Calu3 (cell line): ENCODE measurements at regions not wholly inside any gene's neighbourhood (a gene's known extent, or its start where the extent isn't known, plus 50 kb on each side); places are given as distances from the start of the nearest gene placed in this dataset.

Source experiments
- BruUV-seq: library from RNA; stranded (reverse); fragments of 400-500 nt; replicated peaks from 2 replicates; lab custom pipeline; 2021; lab: Mats Ljungman, UMichigan
- CTCF ChIA-PET: fragments of 300-600 bp; sonication (Branson Sonifier 250); formaldehyde crosslinking; loops from one replicate; lab custom pipeline; 2022; ENCODE audit warnings: antibody characterized with exemption; lab: Charles Lee
- DNase-seq: peaks from one replicate; pipeline ENCODE4 v3.0.0; 2022
- H3K27ac Mint-ChIP-seq: one replicate; pipeline ENCODE4 v1.8.0; 2022; ENCODE audit warnings: mixed read lengths; ENCODE audit not compliant: unreplicated experiment
- H3K27me3 Mint-ChIP-seq: one replicate; pipeline ENCODE4 v1.8.0; 2022; ENCODE audit warnings: mixed read lengths; ENCODE audit not compliant: unreplicated experiment
- H3K36me3 Mint-ChIP-seq: one replicate; pipeline ENCODE4 v1.8.0; 2022; ENCODE audit warnings: mild to moderate bottlenecking, moderate library complexity, mixed read lengths; ENCODE audit not compliant: insufficient read depth, unreplicated experiment
- H3K4me1 Mint-ChIP-seq: one replicate; pipeline ENCODE4 v1.8.0; 2022; ENCODE audit warnings: mild to moderate bottlenecking, low read depth, mixed read lengths; ENCODE audit not compliant: unreplicated experiment
- H3K4me3 Mint-ChIP-seq: one replicate; pipeline ENCODE4 v1.8.0; 2022; ENCODE audit warnings: mild to moderate bottlenecking, low read depth, moderate library complexity, mixed read lengths; ENCODE audit not compliant: unreplicated experiment
- H3K9me3 Mint-ChIP-seq: one replicate; pipeline ENCODE4 v1.8.0; 2022; ENCODE audit warnings: low read depth, mixed read lengths; ENCODE audit not compliant: unreplicated experiment
- CTCF ChIP-seq: fragments of 200-600 bp; IDR thresholded peaks from one replicate; pipeline ENCODE4 v1.8.0; 2022; ENCODE audit warnings: antibody characterized with exemption; ENCODE audit not compliant: unreplicated experiment
- intact Hi-C: fragments of 100-400 bp; cut with micrococcal nuclease; formaldehyde crosslinking; loops from one replicate; pipeline ENCODE4 v1.10.0; 2022; ENCODE audit not compliant: unreplicated experiment

GRCh38 chr1:189983166-189983890, 494.3 kb downstream of the BRINP3 start:
- no peaks in the 10 kb centered on the region for H3K36me3 Mint-ChIP-seq
- H3K4me1 Mint-ChIP-seq = peaks cover 37% of the 10 kb centered on the region
- no peaks in the 10 kb centered on the region for H3K27me3 Mint-ChIP-seq
- DNase-seq = no peak
- H3K9me3 Mint-ChIP-seq = peaks cover 2% of the 10 kb centered on the region
- no peak overlapping the region for H3K4me3 Mint-ChIP-seq
- no peak overlapping the region for H3K27ac Mint-ChIP-seq
- no TSS peak for BruUV-seq
- intact Hi-C loops = no loop called here
- CTCF ChIA-PET = no interaction called here
- no peak for TF ChIP-seq CTCF

GRCh38 chr1:189986516-189986915, 491.1 kb downstream of the BRINP3 start:
- DNase-seq = no peak
- Mint-ChIP-seq H3K27me3 (no peaks in the 10 kb centered on the region), H3K36me3 (no peaks in the 10 kb centered on the region), H3K4me3 (no peak overlapping the region), H3K9me3 (no peaks in the 10 kb centered on the region), H3K27ac (peak overlapping the region; percentile 13), H3K4me1 (peaks cover 37% of the 10 kb centered on the region)
- no peak for TF ChIP-seq CTCF
- intact Hi-C loops = no loop called here
- CTCF ChIA-PET = no interaction called here
- BruUV-seq = no TSS peak

- Mint-ChIP-seq H3K9me3 (peaks cover 4% of the 10 kb centered on the region), H3K4me1 (peaks cover 37% of the 10 kb centered on the region), H3K27ac (no peak overlapping the region), H3K27me3 (no peaks in the 10 kb centered on the region), H3K4me3 (no peak overlapping the region), H3K36me3 (no peaks in the 10 kb centered on the region)
- no peak for DNase-seq
- CTCF ChIA-PET = interaction anchor here (0.7 to 0.9 kb wide), 2 partner anchors 32 to 104 kb away, joined by 3 read pairs; no protein-coding TSS in a partner anchor
- TF ChIP-seq CTCF = no peak
- BruUV-seq = no TSS peak
- intact Hi-C loops = no loop called here
Observed at GRCh38 chr1:189987509-189987908, 490.2 kb downstream of the BRINP3 start.

- H3K36me3 Mint-ChIP-seq = no peaks in the 10 kb centered on the region
- H3K4me1 Mint-ChIP-seq = peaks cover 13% of the 10 kb centered on the region
- CTCF ChIA-PET = no interaction called here
- H3K27me3 Mint-ChIP-seq = no peaks in the 10 kb centered on the region
- H3K27ac Mint-ChIP-seq = no peak overlapping the region
- no peak overlapping the region for H3K4me3 Mint-ChIP-seq
- H3K9me3 Mint-ChIP-seq = peaks cover 13% of the 10 kb centered on the region
- TF ChIP-seq CTCF = no peak
- BruUV-seq = no TSS peak
- DNase-seq = no peak
- intact Hi-C loops = no loop called here
Observed at GRCh38 chr1:189992856-189993255, 484.8 kb downstream of the BRINP3 start.
